HepG2 (cell line): ENCODE measurements at regions not wholly inside any gene's neighbourhood (a gene's known extent, or its start where the extent isn't known, plus 50 kb on each side); places are given as distances from the start of the nearest gene placed in this dataset.

Experiments used
- BHLHE40 ChIP-seq: IDR thresholded peaks from 2 replicates; pipeline ENCODE4 v1.6.1; 2011; ENCODE audit warnings: low read length, improper control_type of control experiment
- CEBPG ChIP-seq: IDR thresholded peaks from 2 replicates; pipeline ENCODE4 v1.6.1; 2016
- CEBPZ ChIP-seq: IDR thresholded peaks from 2 replicates; pipeline ENCODE4 v1.6.1; 2012; ENCODE audit warnings: low read length, improper control_type of control experiment
- CHD4 ChIP-seq: fragments of 200-600 bp; sonication (generic); IDR thresholded peaks from 2 replicates; pipeline ENCODE4 v1.7.0; 2017; ENCODE audit warnings: mild to moderate bottlenecking, low read length, borderline replicate concordance
- DBP ChIP-seq: sonication (generic); formaldehyde crosslinking; IDR thresholded peaks from 2 replicates; pipeline ENCODE4 v1.4.0; 2020; ENCODE audit warnings: missing genetic modification reagents; ENCODE audit errors: not compliant biosample characterization
- FOXC1 ChIP-seq: sonication (generic); formaldehyde crosslinking; IDR thresholded peaks from 2 replicates; pipeline ENCODE4 v1.8.0; 2022; ENCODE audit warnings: mild to moderate bottlenecking, missing genetic modification reagents, borderline replicate concordance
- FOXJ3 ChIP-seq: sonication (generic); formaldehyde crosslinking; IDR thresholded peaks from 2 replicates; pipeline ENCODE4 v1.4.0; 2020; ENCODE audit warnings: missing genetic modification reagents, mild to moderate bottlenecking, borderline replicate concordance
- GATAD1 ChIP-seq: IDR thresholded peaks from 2 replicates; pipeline ENCODE4 v1.6.1; 2016; ENCODE audit warnings: missing genetic modification reagents, missing compliant biosample characterization
- KDM6A ChIP-seq: IDR thresholded peaks from 2 replicates; pipeline ENCODE4 v1.6.1; 2016; ENCODE audit warnings: low read depth
- POLR2AphosphoS2 ChIP-seq: IDR thresholded peaks from 2 replicates; pipeline ENCODE4 v1.6.1; 2011; ENCODE audit warnings: low read depth, low read length, improper control_type of control experiment
- SATB2 ChIP-seq: sonication (generic); formaldehyde crosslinking; IDR thresholded peaks from 2 replicates; pipeline ENCODE4 v1.5.0; 2020; ENCODE audit warnings: missing genetic modification reagents
- SCMH1 ChIP-seq: sonication (generic); formaldehyde crosslinking; IDR thresholded peaks from 2 replicates; pipeline ENCODE4 v1.9.0; 2021; ENCODE audit warnings: missing genetic modification reagents, mild to moderate bottlenecking, borderline replicate concordance
- SMAD9 ChIP-seq: sonication (generic); formaldehyde crosslinking; IDR thresholded peaks from 2 replicates; pipeline ENCODE4 v1.5.1; 2020; ENCODE audit warnings: mild to moderate bottlenecking, missing genetic modification reagents
- SMC3 ChIP-seq: IDR thresholded peaks from 2 replicates; pipeline ENCODE4 v1.6.1; 2011; ENCODE audit warnings: low read length, improper control_type of control experiment
- SP140L ChIP-seq: sonication (generic); formaldehyde crosslinking; IDR thresholded peaks from 2 replicates; pipeline ENCODE4 v1.4.0; 2020; ENCODE audit warnings: missing genetic modification reagents, borderline replicate concordance
- THRA ChIP-seq: sonication (generic); formaldehyde crosslinking; IDR thresholded peaks from 2 replicates; pipeline ENCODE4 v1.4.0; 2020; ENCODE audit warnings: missing genetic modification reagents, borderline replicate concordance
- ZNF124 ChIP-seq: sonication (generic); formaldehyde crosslinking; IDR thresholded peaks from 2 replicates; pipeline ENCODE4 v1.4.0; 2020; ENCODE audit warnings: missing genetic modification reagents
- ZNF230 ChIP-seq: sonication (generic); formaldehyde crosslinking; IDR thresholded peaks from 2 replicates; pipeline ENCODE4 v1.4.0; 2020; ENCODE audit warnings: mild to moderate bottlenecking, missing genetic modification reagents
- ZNF331 ChIP-seq: sonication (generic); formaldehyde crosslinking; IDR thresholded peaks from 2 replicates; pipeline ENCODE4 v1.4.0; 2020; ENCODE audit warnings: missing genetic modification reagents
- ZNF33A ChIP-seq: sonication (generic); formaldehyde crosslinking; IDR thresholded peaks from 2 replicates; pipeline ENCODE4 v1.5.1; 2020; ENCODE audit warnings: missing genetic modification reagents, mild to moderate bottlenecking, moderate library complexity, borderline replicate concordance
- ZNF362 ChIP-seq: sonication (generic); formaldehyde crosslinking; IDR thresholded peaks from 2 replicates; pipeline ENCODE4 v1.4.0; 2020; ENCODE audit warnings: missing genetic modification reagents, mild to moderate bottlenecking, borderline replicate concordance
- ZNF446 ChIP-seq: sonication (generic); formaldehyde crosslinking; IDR thresholded peaks from 2 replicates; pipeline ENCODE4 v1.5.0; 2020; ENCODE audit warnings: mild to moderate bottlenecking, missing genetic modification reagents
- ZNF704 ChIP-seq: sonication (generic); formaldehyde crosslinking; IDR thresholded peaks from 2 replicates; pipeline ENCODE4 v1.8.1; 2023; ENCODE audit warnings: mild to moderate bottlenecking, inconsistent platforms, moderate library complexity, missing genetic modification reagents, borderline replicate concordance

- TF ChIP-seq CHD4 (peak; percentile 42; the same call in 1 of the 2 replicates), KDM6A (CRISPR knock-in tag) (peak; percentile 47; the same call in 1 of the 2 replicates), ZNF704 (CRISPR knock-in tag) (no peak), ZNF230 (CRISPR knock-in tag) (no peak; the same call in 1 of the 2 replicates), BHLHE40 (no peak), CEBPG (CRISPR knock-in tag) (peak; percentile 75), CEBPZ (no peak), ZNF446 (CRISPR knock-in tag) (no peak), ZNF33A (no peak), SATB2 (CRISPR knock-in tag) (no peak), DBP (CRISPR knock-in tag) (no peak), SP140L (CRISPR knock-in tag) (no peak), THRA (CRISPR knock-in tag) (peak; percentile 98), GATAD1 (CRISPR knock-in tag) (peak; percentile 49), SMC3 (peak; percentile 26; the same call in 1 of the 2 replicates), ZNF124 (CRISPR knock-in tag) (peak; percentile 85), ZNF331 (CRISPR knock-in tag) (peak; percentile 93), ZNF362 (CRISPR knock-in tag) (peak; percentile 53; the same call in 1 of the 2 replicates), SMAD9 (no peak), FOXC1 (CRISPR knock-in tag) (peak; percentile 75; the same call in 1 of the 2 replicates), SCMH1 (no peak), FOXJ3 (CRISPR knock-in tag) (peak; percentile 30; the same call in 1 of the 2 replicates), POLR2AphosphoS2 (no peak)
Observed at GRCh38 chr12:114738460-114739184, 54.6 kb upstream of the TBX3 start (continued).
